Femur (tissue), 1 donor: ENCODE measurements at regions not wholly inside any gene's neighbourhood (a gene's known extent, or its start where the extent isn't known, plus 50 kb on each side); places are given as distances from the start of the nearest gene placed in this dataset.
"Not testable (repeated sequence)": the region's sequence is repeated elsewhere in the genome, so short reads cannot be mapped to it uniquely, and the experiment has no call there.

Source experiments
- DNase-seq: peaks from one replicate; pipeline ENCODE4 v3.0.0-alpha.2; 2017

- no peak for DNase-seq
These were observed 305.0 kb upstream of the CCL2 start for GRCh38 chr17:33950061-33950460.

- no peak for DNase-seq
These were observed 302.7 kb upstream of the CCL2 start for GRCh38 chr17:33952425-33952824.

- DNase-seq: no peak
These were observed 300.5 kb upstream of the CCL2 start for GRCh38 chr17:33954597-33954996.

- peak; percentile 25 for DNase-seq
These were observed 299.6 kb upstream of the CCL2 start for GRCh38 chr17:33955461-33955860.

GRCh38 chr17:33959098-33959497 lies 296.0 kb upstream of the CCL2 start:
- not testable (repeated sequence) for DNase-seq

- no peak for DNase-seq
These were observed 292.0 kb upstream of the CCL2 start for GRCh38 chr17:33962857-33963655.

GRCh38 chr17:33964344-33964979 lies 290.6 kb upstream of the CCL2 start:
- no peak for DNase-seq

GRCh38 chr17:33966410-33967059 lies 288.6 kb upstream of the CCL2 start:
- no peak for DNase-seq

- DNase-seq: no peak
These were observed 287.3 kb upstream of the CCL2 start for GRCh38 chr17:33967608-33968349.

GRCh38 chr17:33968350-33969044 lies 286.6 kb upstream of the CCL2 start:
- no peak for DNase-seq

GRCh38 chr17:33970279-33970678 lies 284.8 kb upstream of the CCL2 start:
- no peak for DNase-seq

- DNase-seq: no peak
These were observed 282.3 kb upstream of the CCL2 start for GRCh38 chr17:33972763-33973162.

- no peak for DNase-seq
These were observed 281.6 kb upstream of the CCL2 start for GRCh38 chr17:33973491-33973890.

GRCh38 chr17:33974276-33974675 lies 280.8 kb upstream of the CCL2 start:
- no peak for DNase-seq

- DNase-seq: peak; percentile 35
These were observed 278.3 kb upstream of the CCL2 start for GRCh38 chr17:33976831-33977230.

GRCh38 chr17:33977729-33978514 lies 277.2 kb upstream of the CCL2 start:
- peak; percentile 34 for DNase-seq

GRCh38 chr17:33978889-33979288 lies 276.2 kb upstream of the CCL2 start:
- DNase-seq: no peak

GRCh38 chr17:33980193-33980592 lies 274.9 kb upstream of the CCL2 start:
- DNase-seq: no peak

GRCh38 chr17:33981711-33982601 lies 273.1 kb upstream of the CCL2 start:
- DNase-seq: peak; percentile 63

- no peak for DNase-seq
These were observed 272.2 kb upstream of the CCL2 start for GRCh38 chr17:33982909-33983308.
